Fibroblast of pulmonary artery (primary cell): ENCODE measurements at regions not wholly inside any gene's neighbourhood (a gene's known extent, or its start where the extent isn't known, plus 50 kb on each side); places are given as distances from the start of the nearest gene placed in this dataset.

Experiments used
- DNase-seq: peaks from one replicate; pipeline ENCODE4 v3.0.0-alpha.2; 2010; ENCODE audit warnings: low read depth
- H3K4me3 ChIP-seq: replicated peaks from 2 replicates; pipeline ENCODE4 v1.5.1; 2011; ENCODE audit warnings: low read depth, mild to moderate bottlenecking, control low read depth, low read length, moderate library complexity
- CTCF ChIP-seq: IDR thresholded peaks from 2 replicates; pipeline ENCODE4 v1.5.1; 2011; ENCODE audit warnings: mild to moderate bottlenecking, control low read depth, low read length, inconsistent platforms; ENCODE audit errors: missing control alignments

GRCh38 chr12:116353958-116354357 lies 76.5 kb upstream of the MED13L start:
- no peak for TF ChIP-seq CTCF
- DNase-seq = no peak
- no peak overlapping the region for H3K4me3 ChIP-seq

GRCh38 chr12:116354534-116354933 lies 77.0 kb upstream of the MED13L start:
- no peak overlapping the region for H3K4me3 ChIP-seq
- DNase-seq = no peak
- TF ChIP-seq CTCF = no peak

- DNase-seq = no peak
- TF ChIP-seq CTCF = no peak
- no peak overlapping the region for H3K4me3 ChIP-seq
Observed at GRCh38 chr12:116354950-116355783, 77.7 kb upstream of the MED13L start.

- no peak for DNase-seq
- no peak for TF ChIP-seq CTCF
- H3K4me3 ChIP-seq = no peak overlapping the region
Observed at GRCh38 chr12:116358536-116358892, 81.0 kb upstream of the MED13L start.

GRCh38 chr12:116358893-116359761 lies 81.6 kb upstream of the MED13L start:
- TF ChIP-seq CTCF = no peak
- peak; percentile 98 for DNase-seq
- no peak overlapping the region for H3K4me3 ChIP-seq

- no peak for DNase-seq
- no peak for TF ChIP-seq CTCF
- H3K4me3 ChIP-seq = no peak overlapping the region
Observed at GRCh38 chr12:116360579-116361413, 83.3 kb upstream of the MED13L start.
